GM23248 (cell line): ENCODE measurements at regions not wholly inside any gene's neighbourhood (a gene's known extent, or its start where the extent isn't known, plus 50 kb on each side); places are given as distances from the start of the nearest gene placed in this dataset.

Experiments
- DNase-seq: peaks from one replicate; pipeline ENCODE4 v3.0.0-alpha.2; 2015
- H2AFZ ChIP-seq: fragments of 200-600 bp; sonication (generic); 2 replicates; pipeline ENCODE4 v1.6.1; 2016; ENCODE audit warnings: antibody characterized with exemption
- H3F3A ChIP-seq: fragments of 200-600 bp; sonication (generic); 2 replicates; pipeline ENCODE4 v1.6.1; 2016; ENCODE audit warnings: mild to moderate bottlenecking, antibody characterized with exemption, mixed run types; ENCODE audit not compliant: insufficient read depth
- H3K27ac ChIP-seq: fragments of 200-600 bp; sonication (generic); 2 replicates; pipeline ENCODE4 v1.5.1; 2016; ENCODE audit warnings: mild to moderate bottlenecking
- H3K27me3 ChIP-seq: fragments of 200-600 bp; sonication (generic); replicated peaks from 2 replicates; pipeline ENCODE4 v1.6.1; 2016; ENCODE audit warnings: mild to moderate bottlenecking; ENCODE audit not compliant: insufficient read depth
- H3K36me3 ChIP-seq: fragments of 200-600 bp; sonication (generic); 2 replicates; pipeline ENCODE4 v1.6.1; 2016; ENCODE audit warnings: low read depth, mild to moderate bottlenecking
- H3K4me1 ChIP-seq: fragments of 200-600 bp; sonication (generic); 2 replicates; pipeline ENCODE4 v1.6.1; 2016; ENCODE audit warnings: mild to moderate bottlenecking; ENCODE audit not compliant: insufficient read depth
- H3K4me2 ChIP-seq: fragments of 200-600 bp; sonication (generic); one replicate; pipeline ENCODE4 v1.6.1; 2016; ENCODE audit warnings: mild to moderate bottlenecking; ENCODE audit not compliant: unreplicated experiment
- H3K4me3 ChIP-seq: fragments of 200-600 bp; sonication (generic); 2 replicates; pipeline ENCODE4 v1.5.1; 2016; ENCODE audit warnings: mild to moderate bottlenecking
- H3K79me2 ChIP-seq: fragments of 200-600 bp; sonication (generic); 2 replicates; pipeline ENCODE4 v1.6.1; 2016; ENCODE audit warnings: mild to moderate bottlenecking; ENCODE audit not compliant: insufficient read depth
- H3K9ac ChIP-seq: fragments of 200-600 bp; sonication (generic); 2 replicates; pipeline ENCODE4 v1.6.1; 2016; ENCODE audit warnings: mild to moderate bottlenecking
- H3K9me2 ChIP-seq: fragments of 200-600 bp; sonication (generic); 2 replicates; pipeline ENCODE4 v1.6.1; 2016; ENCODE audit warnings: mixed run types, mild to moderate bottlenecking, moderate library complexity; ENCODE audit not compliant: insufficient read depth
- H3K9me3 ChIP-seq: fragments of 200-600 bp; sonication (generic); one replicate; pipeline ENCODE4 v1.6.1; 2017; ENCODE audit warnings: low read depth
- H4K20me1 ChIP-seq: fragments of 200-600 bp; sonication (generic); 2 replicates; pipeline ENCODE4 v1.6.0; 2016; ENCODE audit not compliant: insufficient read depth
- EZH2 ChIP-seq: fragments of 200-600 bp; sonication (generic); IDR thresholded peaks from 2 replicates; pipeline ENCODE4 v1.6.1; 2018; ENCODE audit warnings: antibody characterized with exemption, mild to moderate bottlenecking; ENCODE audit not compliant: insufficient read depth, poor library complexity, severe bottlenecking
- EZH2phosphoT487 ChIP-seq: fragments of 200-600 bp; sonication (generic); IDR thresholded peaks from 2 replicates; pipeline ENCODE4 v1.6.1; 2018; ENCODE audit warnings: antibody characterized with exemption, moderate library complexity, mild to moderate bottlenecking, low read depth; ENCODE audit not compliant: insufficient read depth
- WGBS, 2 experiments: methylation state at CpG; one replicate each; pipeline ENCODE4 v1.1.6; 2015 to 2017; ENCODE audit warnings: low lambda C conversion rate in 2 of 2, low coverage in 1 of 2; ENCODE audit errors: missing lambda C conversion rate in 2 of 2; 5-methylcytosine and 5-hydroxymethylcytosine counted together
- in situ Hi-C: fragments of 300-500 bp; cut with MboI; formaldehyde crosslinking; loops from 2 replicates; pipeline ENCODE4 v1.15.0; 2020

DNA sequence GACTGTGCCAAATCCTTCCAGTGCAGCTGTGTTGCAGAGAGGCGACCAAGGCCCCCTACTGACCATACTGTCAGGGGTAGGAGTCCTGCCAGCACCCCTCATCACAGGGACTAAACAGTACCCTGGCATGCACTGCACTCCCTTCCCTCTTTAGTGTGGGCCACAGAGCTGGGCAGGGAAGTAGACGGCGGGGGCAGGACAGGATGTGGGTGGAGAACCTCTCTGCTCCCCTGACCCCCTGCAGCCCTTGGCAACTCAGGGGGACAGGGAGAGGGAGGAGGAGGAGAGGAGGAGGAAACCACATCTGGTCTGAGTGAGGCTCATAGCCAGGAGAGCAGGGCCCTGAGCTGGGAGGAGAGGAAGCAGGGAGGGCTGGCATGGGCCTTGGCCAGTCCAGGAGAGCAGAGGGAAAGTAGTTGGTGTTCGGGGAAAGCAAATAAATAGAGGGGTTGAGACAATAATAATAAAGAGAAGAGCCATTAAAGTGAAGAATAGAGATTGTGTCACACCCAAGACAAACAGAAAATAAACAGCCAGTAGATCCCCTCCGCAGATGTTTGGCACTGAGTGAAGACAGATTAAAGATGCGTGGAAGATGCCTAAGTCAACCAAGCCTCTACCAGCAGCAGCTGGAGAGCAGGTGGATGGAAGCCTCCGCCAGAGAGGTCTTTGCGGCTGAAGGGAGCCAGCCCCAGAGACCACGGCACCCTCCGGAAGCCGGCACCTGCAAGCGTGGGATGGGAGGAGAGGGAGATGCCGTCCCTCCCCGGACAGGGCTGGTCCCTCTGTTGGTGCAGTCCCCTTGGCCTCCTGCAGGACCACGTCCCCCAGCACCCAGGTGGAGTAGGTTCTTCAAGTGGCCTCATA is 61.5 kb downstream of the RPUSD4 start:
- no peak for DNase-seq
- no peaks in the 10 kb centered on the region for H4K20me1 ChIP-seq
- H2AFZ ChIP-seq = no peak overlapping the region
- TF ChIP-seq EZH2phosphoT487 = no peak
- TF ChIP-seq EZH2 = no peak
- H3K9me3 ChIP-seq = no peaks in the 10 kb centered on the region
- no peak overlapping the region for H3K4me2 ChIP-seq
- in situ Hi-C loops = no loop called here
- H3K36me3 ChIP-seq = no peaks in the 10 kb centered on the region
- no peak overlapping the region for H3K9ac ChIP-seq
- H3K79me2 ChIP-seq = no peaks in the 10 kb centered on the region
- no peaks in the 10 kb centered on the region for H3K9me2 ChIP-seq
- H3F3A ChIP-seq = no peaks in the 10 kb centered on the region
- 61 to 71% methylated on average over 15 of the region's 15 CpGs for WGBS, 2 experiments
- H3K27ac ChIP-seq = no peak overlapping the region
- no peak overlapping the region for H3K4me3 ChIP-seq
- H3K4me1 ChIP-seq = no peaks in the 10 kb centered on the region
- no peaks in the 10 kb centered on the region; the same call in 1 of the 2 replicates for H3K27me3 ChIP-seq

DNA sequence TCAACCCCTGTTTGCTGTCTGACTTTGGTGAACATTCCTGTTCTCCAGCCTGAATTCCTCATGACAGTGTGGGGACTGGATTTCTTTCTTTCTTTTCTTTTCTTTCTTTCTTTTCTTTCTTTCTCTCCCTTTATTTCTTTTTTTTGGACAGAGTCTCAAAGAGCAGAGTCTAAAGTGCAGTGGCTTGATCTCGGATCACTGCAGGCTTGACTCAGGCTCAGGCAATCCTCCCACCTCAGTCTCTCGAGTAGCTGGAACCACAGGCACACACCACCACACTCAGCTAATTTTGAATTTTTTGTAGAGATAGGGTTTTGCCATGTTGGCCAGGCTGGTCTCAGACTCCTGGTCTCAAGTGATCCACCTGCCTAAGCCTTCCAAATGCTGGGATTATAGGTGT is 63.1 kb downstream of the RPUSD4 start:
- no peaks in the 10 kb centered on the region; the same call in 1 of the 2 replicates for H3K27me3 ChIP-seq
- H2AFZ ChIP-seq = no peak overlapping the region
- no peaks in the 10 kb centered on the region for H3K9me2 ChIP-seq
- TF ChIP-seq EZH2phosphoT487 (no peak), EZH2 (no peak)
- H3K9me3 ChIP-seq = no peaks in the 10 kb centered on the region
- H3K4me1 ChIP-seq = no peaks in the 10 kb centered on the region
- in situ Hi-C loops = no loop called here
- H3K4me3 ChIP-seq = no peak overlapping the region
- no peak overlapping the region for H3K27ac ChIP-seq
- 90 to 93% methylated on average over 2 of the region's 2 CpGs for WGBS, 2 experiments
- no peaks in the 10 kb centered on the region for H3F3A ChIP-seq
- H3K36me3 ChIP-seq = no peaks in the 10 kb centered on the region
- H3K9ac ChIP-seq = no peak overlapping the region
- H4K20me1 ChIP-seq = no peaks in the 10 kb centered on the region
- no peak overlapping the region for H3K4me2 ChIP-seq
- no peaks in the 10 kb centered on the region for H3K79me2 ChIP-seq
- no peak for DNase-seq

DNA sequence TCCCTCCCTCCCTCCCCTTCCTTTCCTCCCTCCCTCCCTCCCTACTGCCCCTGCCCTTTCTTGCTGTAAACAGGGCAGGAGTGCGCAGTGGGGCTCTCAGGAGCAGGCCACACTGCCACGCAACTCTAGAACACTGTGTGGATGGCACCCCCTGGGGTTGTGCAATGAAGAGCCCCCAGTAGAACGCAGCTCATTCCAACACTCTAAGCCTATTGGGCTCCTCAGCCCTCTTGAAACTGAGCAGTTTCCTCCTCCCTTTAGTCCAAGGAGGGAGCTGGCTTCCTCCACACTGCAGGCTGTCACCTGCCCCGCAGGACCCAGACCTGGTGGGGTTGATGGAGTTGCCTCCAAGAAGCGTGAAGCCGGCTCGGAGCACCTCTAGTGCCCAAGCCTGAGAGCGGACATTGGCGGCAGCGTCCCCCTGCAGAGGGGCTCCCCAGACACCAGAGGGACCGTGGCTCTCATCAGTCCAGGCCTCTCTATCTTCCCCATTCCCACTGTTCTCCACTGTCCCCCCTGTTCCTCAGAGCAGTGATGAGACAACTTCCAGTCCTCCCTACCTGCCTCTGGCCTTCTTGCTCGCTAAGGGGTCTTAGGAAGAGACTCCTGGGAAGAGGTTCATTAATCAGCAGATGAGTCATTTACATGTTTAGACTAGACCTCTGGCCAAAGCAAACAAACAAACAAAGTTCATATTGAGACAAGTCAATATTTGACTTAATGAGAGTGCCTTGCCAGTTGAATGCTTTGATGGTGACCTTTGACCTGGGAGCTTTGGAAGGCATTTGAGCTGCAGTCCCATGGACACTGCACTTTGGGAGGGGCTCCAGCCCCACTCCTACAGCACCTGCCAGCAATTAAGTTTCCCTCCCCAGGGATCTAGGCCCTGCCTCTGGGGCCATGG is 64.0 kb downstream of the RPUSD4 start:
- no peak for DNase-seq
- Histone ChIP-seq H3F3A (no peaks in the 10 kb centered on the region), H3K27me3 (no peaks in the 10 kb centered on the region; the same call in 1 of the 2 replicates)

DNA sequence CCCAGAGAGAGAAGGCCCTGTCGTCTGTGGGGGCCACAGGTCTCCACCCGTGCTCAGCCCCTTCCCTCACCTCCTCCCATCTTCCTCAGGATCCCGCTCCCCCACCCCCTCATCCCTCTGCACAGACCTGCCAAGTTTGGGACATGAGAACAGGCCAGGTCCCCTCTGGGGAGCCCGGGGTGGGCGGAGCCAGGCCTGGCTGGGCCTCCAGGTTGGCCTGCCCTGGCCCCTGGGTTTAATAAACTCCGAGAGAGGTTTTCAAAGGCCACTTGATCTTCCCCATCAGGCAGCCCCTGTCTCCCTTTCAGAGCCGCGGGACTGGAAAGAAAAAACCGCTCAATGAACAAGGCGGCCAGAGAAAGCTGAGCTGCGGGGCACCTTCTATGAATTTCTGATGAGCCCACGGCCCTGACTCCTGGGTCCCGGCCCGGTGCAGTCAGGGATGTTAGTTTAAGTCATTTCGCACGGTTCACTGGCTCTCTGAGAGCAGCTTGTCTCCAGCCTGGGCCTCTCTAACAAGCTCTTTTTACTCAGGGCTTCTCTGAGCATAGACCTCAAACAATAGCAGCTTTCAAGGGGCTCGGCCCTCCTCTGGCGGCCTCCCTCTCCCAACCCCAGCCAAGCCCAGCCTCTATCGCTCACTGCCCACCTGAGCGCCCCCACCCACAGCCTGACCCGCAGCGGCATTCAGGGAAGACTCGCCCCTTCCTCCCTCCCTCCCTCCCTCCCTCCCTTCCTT is 64.8 kb downstream of the RPUSD4 start:
- no peak for TF ChIP-seq EZH2phosphoT487
- no peak for TF ChIP-seq EZH2
- no peak overlapping the region for H3K4me2 ChIP-seq
- no peaks in the 10 kb centered on the region for H3K4me1 ChIP-seq
- no peaks in the 10 kb centered on the region for H3K79me2 ChIP-seq
- H3F3A ChIP-seq = no peaks in the 10 kb centered on the region
- H3K4me3 ChIP-seq = no peak overlapping the region
- no peak overlapping the region for H2AFZ ChIP-seq
- DNase-seq = no peak
- 60 to 72% methylated on average over 17 to 23 of the region's 23 CpGs for WGBS, 2 experiments
- H3K27me3 ChIP-seq = no peaks in the 10 kb centered on the region; the same call in 1 of the 2 replicates
- H3K9me2 ChIP-seq = no peaks in the 10 kb centered on the region
- in situ Hi-C loops = no loop called here
- H3K9ac ChIP-seq = no peak overlapping the region
- H4K20me1 ChIP-seq = no peaks in the 10 kb centered on the region
- H3K36me3 ChIP-seq = no peaks in the 10 kb centered on the region
- no peak overlapping the region for H3K27ac ChIP-seq
- H3K9me3 ChIP-seq = no peaks in the 10 kb centered on the region

More for the DNA sequence above, 64.0 kb downstream of the RPUSD4 start:
- H3K4me1 ChIP-seq = no peaks in the 10 kb centered on the region
- no peaks in the 10 kb centered on the region for H3K36me3 ChIP-seq
- H3K9ac ChIP-seq = no peak overlapping the region
- no peaks in the 10 kb centered on the region for H3K9me3 ChIP-seq
- no peak overlapping the region for H3K27ac ChIP-seq
- 97 to 99% methylated on average over 12 of the region's 12 CpGs for WGBS, 2 experiments
- H2AFZ ChIP-seq = no peak overlapping the region
- no peaks in the 10 kb centered on the region for H3K9me2 ChIP-seq
- no peak overlapping the region for H3K4me3 ChIP-seq
- H4K20me1 ChIP-seq = no peaks in the 10 kb centered on the region
- no peaks in the 10 kb centered on the region for H3K79me2 ChIP-seq
- no peak for TF ChIP-seq EZH2
- TF ChIP-seq EZH2phosphoT487 = no peak
- in situ Hi-C loops = no loop called here
- H3K4me2 ChIP-seq = no peak overlapping the region
